LoVo (cell line): ENCODE measurements at regions not wholly inside any gene's neighbourhood (a gene's known extent, or its start where the extent isn't known, plus 50 kb on each side); places are given as distances from the start of the nearest gene placed in this dataset.

Experiments used
- DNase-seq: peaks from one replicate; pipeline ENCODE4 v3.0.0-alpha.2; 2016; ENCODE audit warnings: low spot score

DNA sequence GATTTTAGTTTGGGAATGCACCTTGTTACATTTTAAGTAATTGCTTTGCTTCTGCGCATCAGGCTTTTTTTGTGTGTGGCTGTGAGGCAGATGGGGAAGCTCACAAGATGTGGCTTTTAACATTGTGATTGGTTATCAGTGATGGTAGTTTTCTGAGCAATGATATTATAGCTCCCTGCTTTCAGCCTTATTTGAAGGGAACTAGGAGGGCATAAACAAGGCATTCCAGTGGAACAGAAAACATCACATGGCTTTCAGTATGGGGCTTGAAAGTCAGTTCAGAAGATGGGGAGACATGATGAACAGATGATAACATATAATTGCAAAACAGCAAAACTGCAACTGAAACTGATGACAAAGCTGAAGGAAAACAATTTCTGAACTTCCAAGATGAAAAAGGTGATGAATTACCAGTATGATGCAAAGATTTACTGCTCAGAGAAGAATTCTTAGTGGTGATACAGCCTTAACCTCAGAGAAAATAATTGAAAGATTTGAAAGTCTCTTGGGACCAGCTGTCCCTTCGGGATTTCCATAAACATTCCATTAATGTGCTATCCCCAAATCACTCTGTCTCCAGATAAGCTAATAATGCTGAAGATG is 439.7 kb downstream of the RND3 start:
- no peak for DNase-seq

GRCh38 chr2:150046810-150047209 is 440.7 kb downstream of the RND3 start:
- DNase-seq = no peak

DNA sequence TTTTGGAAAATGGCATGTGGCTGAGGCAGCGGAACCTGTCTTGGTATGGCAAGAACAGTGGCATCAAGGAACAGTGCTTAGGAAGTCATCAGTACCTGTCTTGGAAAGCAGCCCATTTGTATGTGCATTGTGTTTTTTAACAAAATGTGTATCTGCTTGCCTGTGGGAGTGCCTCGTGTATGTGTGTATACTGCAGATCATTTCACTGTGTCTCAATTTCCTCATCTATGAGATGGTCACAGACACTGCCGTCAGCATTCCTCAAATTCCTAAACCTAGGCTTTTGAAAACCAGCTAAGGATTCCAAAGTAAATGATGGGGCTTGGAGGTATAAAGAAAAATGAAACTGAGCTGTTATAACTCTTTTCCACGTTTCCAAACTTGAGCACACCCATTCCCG is 441.3 kb downstream of the RND3 start:
- DNase-seq = no peak

DNA sequence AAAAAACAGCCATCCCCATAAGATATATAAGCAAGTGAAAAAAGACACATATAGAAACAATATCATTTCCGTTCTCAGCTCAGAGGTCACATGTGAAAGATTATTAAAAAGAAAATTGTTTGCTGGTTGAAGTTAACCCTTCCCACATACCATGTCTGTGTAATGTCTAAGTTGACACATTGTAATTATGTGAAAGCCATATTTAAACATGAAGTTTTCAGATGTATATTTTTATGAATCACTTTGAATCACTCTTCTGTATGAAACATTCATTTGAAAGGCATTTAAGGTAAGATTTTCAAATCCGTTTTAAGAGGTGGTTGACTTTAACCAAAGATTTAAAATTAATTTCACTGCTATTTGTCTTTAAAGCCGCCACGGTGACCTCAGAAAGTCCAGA is 441.9 kb downstream of the RND3 start:
- no peak for DNase-seq

DNA sequence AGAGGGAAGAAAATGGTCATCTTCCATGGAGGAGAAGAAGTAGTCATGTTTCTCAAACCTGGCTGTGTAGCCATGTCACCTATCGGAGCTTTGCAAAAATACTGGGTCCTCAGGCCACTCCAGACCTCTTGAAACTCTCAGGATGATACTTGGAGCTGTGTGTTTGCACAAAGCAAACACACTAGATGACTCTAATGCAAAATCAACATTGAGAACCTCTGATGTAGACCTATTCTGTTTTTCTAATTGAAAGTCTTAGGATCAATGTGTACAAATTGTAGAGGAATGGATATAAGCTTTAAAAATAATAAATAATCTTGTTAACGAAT is 444.3 kb downstream of the RND3 start:
- DNase-seq = no peak

DNA sequence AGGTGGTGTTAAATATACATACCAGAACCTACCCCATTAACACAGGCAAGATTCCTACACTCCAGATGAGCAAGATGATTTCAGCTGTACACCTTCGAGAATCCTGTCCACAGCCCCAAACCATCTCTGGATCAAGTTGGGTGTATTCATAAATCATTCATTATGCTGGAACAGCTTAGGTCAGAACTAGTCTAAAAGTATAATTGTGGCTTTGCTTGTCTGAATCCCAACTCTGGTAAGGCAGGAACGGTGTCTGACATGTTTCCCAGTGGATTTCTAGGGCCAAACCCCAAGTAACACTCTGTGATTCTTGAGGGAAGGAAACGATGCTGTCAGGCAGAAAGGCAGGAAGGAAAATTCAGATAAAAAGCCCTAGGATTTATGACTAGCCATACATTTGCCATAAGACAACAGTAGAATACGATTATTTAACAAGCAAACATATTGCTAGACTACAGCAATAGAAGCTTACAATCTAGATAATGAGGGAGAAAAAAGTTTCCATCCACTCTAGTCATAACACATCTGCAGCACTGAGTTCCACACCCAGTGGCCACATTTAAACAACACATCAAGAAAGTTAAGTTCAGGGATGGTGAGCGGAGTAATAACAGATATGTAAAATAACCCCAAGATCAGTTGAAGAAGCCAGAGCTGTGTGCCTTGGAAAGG is 444.8 kb downstream of the RND3 start:
- no peak for DNase-seq

DNA sequence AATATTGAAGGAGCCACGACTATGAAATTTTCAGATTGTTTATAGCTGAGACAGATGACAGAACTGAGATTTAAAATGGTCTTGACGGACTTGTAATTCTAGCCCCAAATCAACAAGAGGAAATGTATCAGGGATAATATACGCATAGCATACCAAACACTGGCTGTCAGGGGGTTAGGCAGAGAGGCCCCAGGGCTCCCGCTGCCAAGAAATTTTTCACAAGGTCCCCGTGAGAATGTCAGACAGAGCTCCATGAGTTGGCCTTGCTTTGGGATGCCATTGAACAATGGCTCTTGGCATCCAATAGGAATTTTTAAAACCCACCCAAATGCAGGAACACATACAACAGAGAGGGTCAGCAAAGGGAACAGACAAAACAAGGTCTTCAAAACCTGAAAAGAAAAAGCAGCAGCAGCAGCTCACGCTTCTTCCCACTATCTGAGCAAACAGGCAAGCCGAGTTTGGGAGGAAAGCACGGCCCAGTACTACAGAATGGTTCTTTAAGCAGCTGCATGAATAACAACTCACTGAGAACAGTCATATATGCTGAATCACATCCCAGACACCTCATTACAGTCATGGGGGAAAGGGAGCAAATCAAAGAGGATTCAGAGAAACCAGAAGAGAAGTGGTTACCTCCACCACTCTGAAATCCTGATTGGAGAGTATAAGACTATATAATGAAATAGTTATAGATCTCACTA is 445.6 kb downstream of the RND3 start:
- no peak for DNase-seq

DNA sequence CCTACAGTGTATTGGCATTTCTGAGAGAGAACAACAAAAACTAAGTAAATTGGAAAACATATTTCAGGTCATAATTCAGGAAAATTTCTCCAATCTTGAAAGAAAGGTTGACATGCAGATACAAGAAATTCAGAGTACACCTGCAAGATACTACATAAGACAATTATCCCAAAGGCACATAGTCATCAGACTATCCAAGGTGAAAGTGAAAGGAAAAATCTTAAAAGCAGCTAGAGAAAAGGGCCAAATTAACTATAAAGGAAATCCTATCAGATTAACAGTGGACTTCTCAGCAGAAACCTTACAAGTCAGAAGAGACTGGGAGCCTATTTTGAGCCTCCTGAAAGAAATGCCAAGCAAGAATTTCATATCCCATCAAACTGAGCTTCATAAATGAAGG is 449.0 kb upstream of the MMADHC start:
- DNase-seq = no peak

DNA sequence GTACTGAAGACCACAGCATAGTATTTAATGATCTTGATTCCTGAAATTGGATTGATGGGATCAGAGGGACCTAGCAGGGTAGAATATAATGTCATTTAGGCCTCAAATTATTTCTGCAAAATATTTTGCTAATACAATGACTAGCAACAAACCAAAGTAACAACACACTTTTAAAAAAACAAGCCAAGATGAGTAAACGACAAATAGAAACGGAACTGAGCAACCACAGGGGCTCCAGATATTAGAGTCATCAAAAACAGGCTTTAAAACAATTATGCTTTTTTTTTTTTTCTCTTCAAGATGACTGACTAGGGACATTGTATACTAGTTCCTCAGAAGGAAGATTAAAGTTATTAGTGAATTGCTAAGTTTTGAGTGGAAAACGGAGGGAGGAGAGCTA is 447.1 kb upstream of the MMADHC start:
- DNase-seq = no peak

DNA sequence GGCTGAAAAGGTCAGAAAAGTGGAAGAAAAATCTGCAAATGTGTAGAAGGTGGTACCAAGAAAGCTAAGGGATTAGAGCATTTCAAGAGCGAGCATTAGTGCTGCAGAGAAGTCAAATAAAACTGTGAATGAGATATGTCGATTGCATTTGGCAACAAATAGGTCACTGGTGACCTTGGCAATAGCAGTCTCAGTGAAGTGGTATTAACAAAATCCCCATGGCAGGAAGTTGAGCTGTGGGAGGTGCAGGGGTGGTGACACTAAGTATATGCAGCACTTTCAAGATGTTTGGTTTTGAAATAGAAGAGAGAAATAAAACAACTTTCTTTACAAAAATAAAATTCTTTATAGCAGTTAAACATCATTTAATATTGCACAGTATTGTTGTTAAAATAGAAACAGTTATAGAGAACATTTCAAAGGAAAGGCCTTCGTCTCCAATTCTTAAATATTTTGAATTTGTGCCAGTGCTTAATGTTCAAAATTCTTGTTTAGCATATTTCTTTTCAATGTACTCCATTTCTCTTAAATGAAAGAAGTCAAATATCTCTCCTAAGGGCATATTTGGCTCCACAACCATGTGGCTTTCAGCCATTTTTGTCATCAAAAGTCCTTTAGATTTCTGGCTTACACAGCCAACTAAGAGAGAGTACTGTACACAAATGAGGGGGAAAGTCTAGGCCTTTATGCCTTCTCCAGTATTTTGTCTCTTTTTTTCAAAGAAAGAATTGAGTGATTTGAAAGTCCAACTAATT is 443.0 kb upstream of the MMADHC start:
- DNase-seq = no peak

DNA sequence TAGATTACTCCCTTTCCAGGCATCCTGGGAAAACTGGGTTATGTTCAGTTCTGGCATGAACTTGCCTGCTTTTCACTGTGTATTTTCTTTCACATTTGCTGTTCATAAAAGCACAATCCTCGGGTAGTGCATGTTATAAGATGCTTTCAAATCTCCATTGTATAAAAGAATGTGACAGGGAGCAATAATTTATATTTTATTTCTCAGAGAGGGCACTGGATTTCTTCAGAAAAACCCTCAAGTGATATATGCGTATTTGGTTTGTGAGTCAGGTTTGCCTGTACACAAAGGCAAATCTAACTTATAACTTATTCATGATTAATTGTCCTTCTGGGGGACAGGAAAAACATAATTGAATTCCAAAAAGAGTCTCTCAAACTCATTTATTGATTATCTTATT is 440.7 kb upstream of the MMADHC start:
- no peak for DNase-seq

DNA sequence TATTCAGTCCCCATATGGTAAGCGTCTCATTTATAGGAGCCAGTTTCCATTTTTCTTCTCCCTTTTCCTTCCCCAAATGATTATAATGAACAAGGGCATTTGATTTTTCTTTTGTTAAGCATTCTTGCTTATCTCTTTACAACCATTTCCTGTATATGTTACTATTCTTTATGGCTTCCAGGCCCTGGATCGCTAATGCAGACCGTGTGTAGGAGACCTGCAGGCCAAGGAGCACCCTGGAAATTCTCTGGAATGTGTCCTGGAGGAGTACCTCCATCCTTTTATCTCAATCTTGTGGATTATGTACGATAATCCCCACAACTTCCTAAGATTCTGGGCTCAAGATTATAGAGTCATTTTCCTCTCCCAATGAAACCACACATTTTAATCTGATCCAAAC is 439.6 kb upstream of the MMADHC start:
- no peak for DNase-seq

GRCh38 chr2:150023663-150024062 is 436.1 kb upstream of the MMADHC start:
- no peak for DNase-seq

DNA sequence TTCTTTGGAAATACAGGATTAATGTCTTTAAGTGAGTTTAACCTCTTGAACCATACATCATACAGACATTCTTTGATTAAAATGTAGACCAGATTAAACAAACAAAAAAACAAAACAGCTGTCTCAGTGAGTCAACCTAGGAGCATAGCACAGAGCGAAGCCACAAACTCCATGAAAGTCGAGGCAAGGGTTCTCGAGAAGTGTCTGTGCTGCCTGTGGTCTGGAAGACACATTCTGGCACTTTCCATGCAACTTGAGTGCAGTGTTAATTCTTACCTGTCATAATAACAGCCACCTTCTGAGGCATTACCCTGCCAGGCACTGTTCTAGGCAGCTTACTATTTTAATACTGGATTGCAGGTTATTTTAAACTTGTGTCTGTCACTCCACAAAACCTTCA is 435.5 kb upstream of the MMADHC start:
- no peak for DNase-seq

- no peak for DNase-seq
These were observed 433.5 kb upstream of the MMADHC start for GRCh38 chr2:150020937-150021673.

GRCh38 chr2:150020221-150020620 is 432.6 kb upstream of the MMADHC start:
- no peak for DNase-seq

DNA sequence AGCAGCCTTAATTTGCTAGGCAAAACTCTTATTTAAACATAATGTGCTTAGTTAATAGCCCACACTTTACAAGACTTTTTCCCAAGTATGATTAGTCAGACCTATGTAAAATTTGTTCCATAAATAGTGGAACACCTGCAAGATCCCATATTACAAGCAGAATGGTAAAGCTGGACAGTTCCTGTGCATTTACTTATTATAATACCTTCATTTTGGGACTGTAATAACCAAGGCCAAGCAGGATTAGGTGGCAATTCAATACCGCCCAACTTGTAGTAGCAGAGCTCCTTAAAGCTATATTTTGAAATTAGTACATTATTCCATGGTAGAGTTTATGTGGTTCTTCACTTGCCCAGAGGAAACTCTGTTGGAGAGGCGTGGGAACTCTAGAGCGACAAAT is 431.5 kb upstream of the MMADHC start:
- DNase-seq = no peak

DNA sequence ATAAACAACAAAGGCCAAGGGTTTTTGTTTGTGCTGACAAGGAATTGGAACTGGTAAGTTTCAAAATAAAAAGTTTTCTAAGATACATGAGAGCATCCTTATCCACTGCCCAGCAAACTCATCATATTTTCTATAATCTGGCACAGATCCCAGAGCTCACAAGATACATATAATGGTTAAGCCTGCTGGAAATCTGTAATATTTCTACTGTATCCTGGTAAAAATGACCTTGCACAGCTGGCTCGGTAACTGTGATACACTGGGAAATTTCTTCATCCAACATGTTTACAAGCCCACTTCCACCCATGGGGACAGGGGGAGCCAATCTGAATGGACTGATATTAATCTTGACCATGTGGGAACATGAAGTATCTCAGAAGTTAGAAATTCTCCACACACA is 425.4 kb upstream of the MMADHC start:
- DNase-seq = no peak

GRCh38 chr2:150011161-150011730 is 423.7 kb upstream of the MMADHC start:
- no peak for DNase-seq

GRCh38 chr2:150008901-150009300 is 421.3 kb upstream of the MMADHC start:
- no peak for DNase-seq

GRCh38 chr2:150007815-150008430 is 420.3 kb upstream of the MMADHC start:
- no peak for DNase-seq

- DNase-seq = no peak
These were observed 419.0 kb upstream of the MMADHC start for GRCh38 chr2:150006591-150006990.
